HPDE6-E6E7 (cell line): ENCODE measurements at regions not wholly inside any gene's neighbourhood (a gene's known extent, or its start where the extent isn't known, plus 50 kb on each side); places are given as distances from the start of the nearest gene placed in this dataset.
A peak's percentile ranks its signal among the peaks of the same experiment; 100 is the strongest.

Experiments used
- DNase-seq: peaks from one replicate; pipeline ENCODE4 v3.0.0; 2011; ENCODE audit warnings: missing footprints; ENCODE audit errors: extremely low spot score

DNA sequence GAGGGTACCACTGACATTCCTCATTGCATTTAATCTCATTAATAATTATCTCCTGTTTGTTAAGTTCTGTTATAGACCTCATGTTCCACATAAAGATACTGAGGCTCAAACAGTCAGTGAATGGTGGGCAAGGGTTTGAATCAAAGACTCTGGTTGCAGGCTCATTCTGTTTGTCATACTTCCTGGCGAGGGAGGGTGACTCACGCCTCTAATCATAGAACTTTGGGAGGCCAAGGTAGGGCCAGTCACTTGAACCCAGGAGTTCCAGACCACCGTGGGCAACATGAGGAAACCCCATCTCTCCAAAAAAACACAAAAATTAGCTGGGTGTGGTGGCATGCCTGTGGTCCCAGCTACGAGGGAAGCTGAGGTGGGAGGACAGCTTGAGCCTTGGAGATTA, 220.7 kb upstream of the MIR17HG start:
- DNase-seq: no peak

DNA sequence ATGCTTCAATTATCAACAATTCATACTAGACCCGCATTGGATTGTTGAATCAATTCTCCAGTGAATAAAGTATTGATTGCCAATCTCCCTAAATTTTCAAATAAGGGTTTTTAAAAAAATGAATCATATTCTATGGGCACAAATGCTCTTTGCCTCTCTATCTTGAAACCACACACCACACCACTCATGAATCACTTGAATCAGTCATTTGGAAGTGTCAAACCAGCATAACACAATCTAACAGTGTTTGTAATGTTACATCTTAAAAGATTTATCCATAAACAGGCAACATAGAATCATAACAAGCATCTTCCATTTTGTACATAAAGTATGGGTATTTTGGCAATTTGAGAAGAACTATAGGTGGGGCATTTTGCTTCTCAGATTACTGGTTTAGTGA, 219.5 kb upstream of the MIR17HG start:
- no peak for DNase-seq

DNA sequence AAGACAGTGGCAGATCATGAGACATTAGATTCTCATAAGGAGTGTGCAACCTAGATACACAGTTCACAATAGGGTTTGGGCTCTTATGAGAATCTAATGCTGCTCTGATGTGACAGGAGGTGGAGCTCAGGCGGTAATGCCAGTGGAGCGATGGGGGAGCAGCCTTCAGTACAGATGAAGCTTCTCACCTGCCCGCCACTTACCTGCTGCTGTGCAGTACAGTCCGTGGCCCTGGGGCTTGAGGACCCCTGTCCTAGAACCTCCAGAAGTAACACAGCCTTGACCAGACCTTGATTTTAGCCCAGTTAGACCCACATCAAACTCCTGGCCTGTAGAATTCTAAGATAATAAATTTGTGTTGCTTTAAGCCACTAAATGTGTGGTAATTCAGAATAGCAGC, 215.1 kb upstream of the MIR17HG start:
- no peak for DNase-seq

DNA sequence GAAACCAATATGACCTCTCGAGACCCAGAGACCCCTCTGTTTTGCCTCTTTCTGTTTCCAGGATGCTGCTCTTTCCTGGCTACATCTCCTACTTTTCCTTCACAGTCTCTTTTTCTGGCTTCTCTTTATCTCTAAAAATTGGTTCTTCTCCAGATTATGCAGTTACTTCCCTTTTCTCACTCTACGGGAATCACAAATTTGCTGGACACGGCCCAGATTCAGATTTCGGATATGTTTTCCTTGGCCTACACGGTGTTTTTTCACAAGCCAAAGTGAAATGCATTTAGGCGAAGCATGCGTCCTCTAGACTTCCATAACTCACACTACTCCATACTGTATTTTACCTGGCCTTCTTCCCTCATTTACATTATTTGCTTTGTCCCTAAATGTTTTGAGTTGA, 214.7 kb upstream of the MIR17HG start:
- DNase-seq: no peak

DNA sequence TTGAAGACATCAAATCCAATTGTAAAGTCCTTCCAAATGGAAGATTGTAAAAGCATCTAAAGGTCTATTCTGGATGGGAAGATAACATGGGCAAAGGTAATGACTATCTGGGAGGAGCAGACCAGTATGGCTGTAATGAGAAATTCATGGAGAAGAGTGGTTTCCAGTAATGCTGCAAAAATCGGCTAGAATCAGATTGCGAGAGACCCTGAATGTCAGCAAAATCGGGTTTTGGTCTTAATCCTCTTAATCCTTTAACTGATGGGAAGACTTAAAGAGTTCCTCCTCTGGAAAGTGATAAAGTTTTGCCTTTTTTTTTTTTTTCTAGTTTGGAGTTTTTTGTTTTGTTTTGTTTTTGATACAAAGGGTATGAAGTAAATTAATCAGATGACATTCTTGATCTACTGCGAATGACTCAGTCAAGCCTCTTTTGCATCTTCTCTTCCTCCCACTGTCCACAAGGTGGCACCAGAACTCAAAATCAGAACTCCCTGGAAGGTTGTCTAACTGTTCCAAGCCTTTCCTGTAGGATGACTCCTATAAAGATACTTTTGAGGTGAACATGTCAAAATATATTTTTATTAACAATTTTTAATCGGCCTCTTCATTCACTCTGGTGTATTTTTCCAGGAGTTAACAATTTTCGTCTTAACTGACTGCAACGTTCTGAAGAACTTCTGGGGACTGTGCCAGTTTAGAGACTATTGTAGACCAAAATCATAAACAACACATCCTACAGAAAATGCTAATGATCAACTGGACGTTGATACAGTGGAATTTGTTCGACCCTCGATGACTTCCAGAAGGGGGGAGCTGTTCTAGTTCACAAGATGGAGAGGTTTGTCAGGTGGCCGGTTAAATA, 213.3 kb upstream of the MIR17HG start:
- DNase-seq: peak; percentile 38

DNA sequence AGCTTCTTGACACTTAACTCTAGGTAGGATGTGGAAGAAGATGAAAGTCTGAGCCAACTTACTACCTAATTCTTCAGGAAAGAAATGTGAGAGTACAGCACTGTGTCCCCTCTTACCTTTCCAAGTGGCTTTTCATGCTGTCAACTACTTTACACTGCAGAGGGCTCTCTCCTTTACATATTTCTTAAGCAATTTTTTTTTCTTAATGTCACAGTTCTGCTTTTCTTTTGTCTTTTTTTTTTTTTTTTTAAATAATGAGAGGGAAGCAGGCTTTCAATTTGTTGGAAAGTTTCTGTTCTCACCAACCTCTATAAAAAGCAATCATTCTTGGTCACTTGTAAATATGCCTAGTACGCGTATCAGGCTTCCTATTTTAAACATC, 212.7 kb upstream of the MIR17HG start:
- no peak for DNase-seq

DNA sequence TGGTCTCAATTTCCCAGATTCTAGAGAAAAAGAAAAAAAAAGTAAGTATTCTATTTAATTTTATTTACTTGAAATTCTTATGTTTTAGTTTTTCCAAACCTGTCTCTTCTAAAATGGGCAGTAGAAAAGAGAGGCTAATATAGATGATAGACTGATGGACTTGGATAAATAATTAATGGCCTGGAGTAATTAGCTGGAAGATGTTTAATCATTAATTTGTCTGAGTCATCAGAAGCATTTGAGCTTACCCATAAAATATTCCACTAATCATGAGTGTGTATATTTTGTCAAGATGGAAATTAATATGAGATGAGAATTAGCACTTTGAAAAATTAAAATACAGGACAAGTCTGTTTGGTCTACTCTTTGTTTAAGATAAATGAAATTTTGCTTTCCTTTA, 212.1 kb upstream of the MIR17HG start:
- DNase-seq: no peak

DNA sequence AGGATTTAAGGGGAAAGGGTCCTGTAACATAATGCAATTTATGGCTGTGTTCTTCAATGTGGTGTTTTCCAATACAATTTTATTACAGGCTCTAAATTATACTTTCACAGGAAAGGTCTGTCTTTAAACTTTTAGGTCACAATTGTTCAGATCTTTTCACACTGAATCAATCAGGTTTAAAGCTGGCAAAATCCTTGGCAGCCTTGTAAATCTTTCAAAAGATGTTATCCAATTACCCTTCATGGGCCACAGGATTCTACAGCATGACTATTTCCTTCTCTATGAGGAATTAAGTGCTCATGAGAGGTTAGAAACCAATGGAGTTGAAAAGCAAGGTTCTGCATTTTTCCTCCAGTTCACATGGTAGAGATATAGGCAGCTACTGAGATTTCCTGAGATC, 211.5 kb upstream of the MIR17HG start:
- no peak for DNase-seq

DNA sequence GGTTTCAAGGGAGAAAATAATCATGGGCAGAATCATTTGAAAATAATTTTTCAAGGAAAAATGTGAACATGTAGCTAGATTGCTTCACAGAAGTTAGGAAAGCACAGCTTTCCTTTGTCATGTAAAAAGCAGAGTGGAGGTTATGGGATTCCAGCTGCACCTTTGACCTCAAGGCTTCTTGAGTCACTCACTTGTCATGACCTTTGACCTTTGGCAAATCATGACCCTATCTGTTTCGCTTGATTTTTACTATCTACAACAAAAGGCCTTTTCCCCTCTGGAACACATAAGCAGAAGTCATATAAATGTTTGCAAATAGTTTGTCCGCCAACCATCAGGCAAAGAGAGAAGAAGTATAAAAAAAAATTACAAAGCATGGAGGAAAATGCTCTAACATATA, 210.7 kb upstream of the MIR17HG start:
- DNase-seq: no peak

DNA sequence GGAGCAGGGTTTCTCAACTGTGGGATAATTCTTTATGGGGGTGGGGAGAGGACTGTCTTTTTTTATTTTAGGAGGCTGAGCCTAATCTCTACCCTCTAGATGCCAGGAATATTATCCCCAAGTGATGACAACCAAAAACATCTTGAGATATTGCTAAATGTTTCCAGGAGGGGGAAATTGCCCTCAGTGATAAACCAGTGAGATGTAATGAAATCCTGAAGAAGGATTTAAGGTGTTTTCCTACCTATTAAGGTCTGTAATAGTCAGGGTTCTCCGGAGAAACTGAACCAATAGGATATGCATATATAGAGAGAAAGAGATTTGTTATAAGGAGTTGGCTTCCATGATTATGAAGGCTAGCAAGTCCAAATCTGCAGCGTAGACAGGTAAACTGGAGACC, 208.3 kb upstream of the MIR17HG start:
- no peak for DNase-seq

DNA sequence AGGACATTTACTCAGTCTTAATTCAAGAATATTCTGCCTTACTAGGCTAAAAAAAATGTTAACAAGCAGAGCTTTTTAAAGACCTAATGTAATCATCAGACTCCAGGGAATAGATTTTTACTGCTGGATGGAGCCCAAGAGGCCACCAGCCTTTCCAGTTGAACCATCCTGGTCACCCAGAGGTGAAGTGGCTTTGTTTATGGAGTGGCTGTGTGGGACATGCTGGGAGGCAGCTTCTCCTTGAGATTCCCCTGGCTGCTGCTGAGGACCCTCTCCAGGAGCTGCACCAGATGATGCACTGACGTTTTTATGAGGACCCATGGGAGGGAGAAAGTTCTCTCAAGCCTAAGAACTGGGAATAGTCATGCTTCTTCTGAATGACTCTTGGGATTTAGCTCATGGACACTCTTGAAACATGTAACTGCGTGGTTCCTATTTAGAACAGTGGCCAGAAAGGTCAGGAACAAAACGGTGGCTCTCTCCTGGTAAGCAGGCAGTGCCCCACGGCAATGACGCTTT, 205.9 kb upstream of the MIR17HG start:
- no peak for DNase-seq

DNA sequence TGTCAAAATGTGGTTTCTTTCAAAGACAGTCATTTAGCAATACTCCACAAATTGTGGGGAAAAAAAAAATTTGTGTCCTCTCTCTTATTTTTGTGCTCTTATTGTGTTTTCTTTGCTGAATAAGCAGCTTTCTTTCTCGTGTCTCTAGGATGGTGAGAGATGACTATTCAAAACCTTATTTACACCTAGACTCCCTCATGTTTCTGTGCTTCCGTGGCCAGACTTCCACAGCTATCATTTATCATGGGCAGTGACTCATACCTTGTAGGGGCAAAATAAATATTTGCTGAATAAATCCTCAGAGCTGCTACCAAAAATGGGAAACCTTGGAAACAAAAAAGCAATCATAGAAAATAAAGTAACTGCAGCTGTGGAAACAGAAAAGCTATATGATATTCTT, 204.9 kb upstream of the MIR17HG start:
- DNase-seq: peak; percentile 20

DNA sequence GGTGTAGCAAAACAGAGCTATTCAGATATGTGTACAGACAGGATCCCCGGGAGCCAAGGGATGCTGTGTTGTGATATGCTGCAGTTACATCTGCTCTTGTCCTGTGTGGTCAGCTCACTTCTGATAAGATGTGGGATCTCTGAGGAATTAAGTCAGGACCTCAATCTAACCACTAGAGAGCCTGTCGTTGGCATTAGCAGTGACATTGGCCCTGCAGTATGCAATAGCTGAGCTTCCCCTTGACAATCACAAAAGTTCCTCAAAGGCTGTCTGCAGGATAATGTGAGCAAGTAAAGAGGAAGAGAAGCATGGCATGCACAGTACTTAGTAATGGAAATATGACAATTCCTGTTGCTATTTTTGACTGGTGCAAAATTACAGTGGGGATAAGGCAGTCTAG, 203.4 kb upstream of the MIR17HG start:
- no peak for DNase-seq

DNA sequence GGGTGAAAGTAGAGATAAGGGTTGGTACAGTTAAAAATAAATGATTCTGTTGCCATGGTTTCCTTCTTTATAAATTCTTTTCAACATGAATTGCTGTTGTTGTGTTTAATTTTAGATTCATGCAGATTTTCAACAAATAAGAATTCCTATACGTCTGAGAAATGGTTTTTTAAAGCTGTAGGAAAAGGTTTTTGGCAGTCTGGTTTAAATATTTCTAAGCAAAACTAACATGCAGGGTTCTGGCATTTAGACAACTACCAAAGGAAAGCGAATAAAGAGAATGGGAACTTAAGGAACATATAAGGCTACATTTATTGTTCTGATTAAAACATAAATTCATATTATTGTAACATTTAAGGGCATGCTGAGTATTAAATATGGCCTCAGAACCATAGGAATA, 203.0 kb upstream of the MIR17HG start:
- DNase-seq: no peak

DNA sequence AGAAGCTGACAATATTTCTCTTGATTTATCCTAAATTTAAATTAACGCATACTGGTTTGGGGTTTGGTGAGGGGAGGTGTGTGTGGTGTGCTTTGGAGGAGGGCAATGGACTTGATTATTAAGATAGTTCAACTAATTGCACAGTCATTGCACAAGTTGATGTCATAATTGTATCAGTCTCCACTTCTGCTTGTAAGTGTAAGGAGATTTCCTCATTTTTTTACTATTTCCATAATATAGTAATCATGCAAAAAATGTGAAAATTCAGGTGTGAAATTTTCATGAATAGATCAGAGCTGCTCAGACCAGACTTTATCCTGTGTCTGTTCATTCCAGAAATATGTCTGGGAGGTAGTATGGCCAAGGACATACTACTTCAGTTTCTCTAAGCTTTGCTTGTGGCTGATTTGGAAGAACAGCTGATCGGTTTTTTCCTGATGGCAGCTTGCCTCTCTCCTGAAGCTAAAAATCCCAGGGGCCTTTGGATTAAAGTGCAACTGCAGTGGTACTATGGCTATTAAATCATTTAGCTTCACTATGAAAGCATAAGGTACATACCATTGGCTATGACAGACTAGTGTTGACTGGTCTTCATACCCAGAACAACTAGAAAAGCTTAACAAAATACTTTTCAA, 201.8 kb upstream of the MIR17HG start:
- no peak for DNase-seq

DNA sequence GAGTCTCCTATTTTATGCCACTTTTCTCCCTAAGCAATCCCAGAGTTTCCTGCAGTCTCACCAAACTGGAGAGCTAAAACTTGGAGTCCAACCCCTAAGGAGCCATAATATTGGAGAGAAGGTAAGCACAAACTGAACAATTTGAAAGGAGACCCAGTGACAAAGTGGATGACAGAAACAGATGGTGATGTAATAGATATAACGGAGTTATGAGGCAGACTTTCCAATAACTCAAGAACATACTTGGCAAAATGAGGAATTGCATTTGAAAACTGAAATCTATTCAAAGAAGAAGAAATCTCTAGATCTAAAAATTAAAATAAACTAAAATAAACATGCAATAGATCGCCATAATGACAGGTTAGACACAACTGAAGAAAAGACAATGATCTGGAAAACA, 200.9 kb upstream of the MIR17HG start:
- DNase-seq: no peak

DNA sequence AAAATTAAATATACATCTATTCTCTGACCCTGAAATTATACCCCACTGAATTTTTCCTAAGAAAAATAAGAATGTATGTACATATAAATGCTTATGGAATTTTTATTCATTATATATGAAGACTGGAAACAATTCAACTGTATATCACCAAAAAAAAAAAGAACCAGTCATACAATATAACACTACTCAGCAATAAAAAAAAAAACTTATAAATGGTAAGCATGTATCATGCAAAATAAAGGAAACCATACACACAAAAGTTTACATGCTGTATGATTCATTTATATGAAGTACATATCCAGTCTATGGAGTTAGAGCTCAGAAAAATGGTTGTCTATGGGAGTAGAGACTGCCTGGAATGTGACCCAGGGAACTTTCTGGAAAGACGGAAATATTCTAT, 199.4 kb upstream of the MIR17HG start:
- DNase-seq: no peak

DNA sequence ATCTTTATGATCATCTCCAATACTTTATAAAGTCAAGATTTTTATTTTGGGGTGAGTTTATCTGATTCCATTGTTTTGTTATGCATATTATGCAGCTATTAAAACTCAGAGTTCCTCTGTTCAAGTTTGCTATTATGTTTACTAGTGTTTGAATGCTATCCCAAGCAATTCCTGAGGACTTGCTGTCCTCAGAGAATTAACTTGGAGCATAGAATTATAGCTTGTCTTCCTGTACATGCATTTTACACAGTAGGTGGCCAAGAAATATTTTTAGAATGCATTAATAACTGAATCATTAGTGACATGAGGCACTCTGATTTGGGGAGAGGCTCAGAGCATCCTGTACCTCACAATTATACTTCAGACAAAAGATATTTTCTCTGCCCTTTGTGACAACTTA, 195.6 kb upstream of the MIR17HG start:
- no peak for DNase-seq

DNA sequence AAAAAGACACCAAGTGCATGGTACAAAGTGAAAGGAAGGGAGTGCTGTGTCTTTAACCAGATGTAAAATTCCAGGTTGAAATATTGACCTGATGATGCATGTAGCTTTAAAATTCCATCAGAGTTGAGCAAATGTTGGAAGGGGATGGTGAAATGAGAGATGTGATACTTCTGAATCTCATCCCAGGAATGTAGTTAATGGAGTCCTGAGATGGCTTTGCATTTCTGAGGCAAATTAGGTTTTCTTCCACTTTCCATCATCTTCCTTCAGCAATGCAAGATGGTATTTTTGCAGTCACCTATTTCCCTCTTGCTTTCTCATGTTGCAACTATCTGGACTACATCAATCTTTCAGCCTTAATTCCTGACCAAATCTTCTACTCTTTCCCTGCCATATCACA, 194.1 kb upstream of the MIR17HG start:
- DNase-seq: no peak

DNA sequence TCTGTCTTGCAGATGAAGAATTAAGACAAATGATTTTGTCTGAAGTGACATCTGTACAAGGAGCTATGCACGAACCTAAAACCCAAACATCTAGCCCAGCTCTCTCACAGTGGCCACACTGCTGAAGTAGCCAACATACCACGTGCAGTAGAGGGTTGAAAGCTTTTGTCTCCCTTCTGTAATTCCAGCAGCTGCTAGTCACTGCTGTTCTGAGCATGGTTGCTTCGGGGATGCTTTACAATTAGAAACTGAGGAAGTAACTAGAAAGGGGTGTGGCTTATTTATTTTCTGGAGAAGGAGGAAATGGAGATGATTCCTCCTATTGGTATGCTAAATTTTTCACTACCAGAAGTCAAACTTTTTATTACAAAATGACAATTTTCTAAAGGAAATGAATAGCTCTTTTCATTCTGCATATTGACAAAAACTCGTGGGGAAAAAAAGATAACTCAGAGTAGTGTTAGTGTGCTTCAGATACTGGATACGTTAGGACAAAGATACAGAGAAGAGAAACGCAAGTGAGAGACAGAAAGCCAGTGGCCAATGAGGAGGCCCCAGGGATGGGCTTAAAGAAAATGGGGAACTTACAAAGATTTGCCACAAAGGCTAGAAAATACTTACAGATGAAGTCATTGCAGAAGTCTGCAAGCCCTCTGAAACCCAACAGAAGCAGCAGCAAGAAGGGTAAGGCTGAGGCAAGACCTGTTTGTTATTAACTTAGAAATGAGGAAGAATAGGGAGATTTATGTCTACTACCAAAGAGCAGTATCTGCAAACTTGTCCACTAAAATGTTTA, 192.7 kb upstream of the MIR17HG start:
- no peak for DNase-seq

DNA sequence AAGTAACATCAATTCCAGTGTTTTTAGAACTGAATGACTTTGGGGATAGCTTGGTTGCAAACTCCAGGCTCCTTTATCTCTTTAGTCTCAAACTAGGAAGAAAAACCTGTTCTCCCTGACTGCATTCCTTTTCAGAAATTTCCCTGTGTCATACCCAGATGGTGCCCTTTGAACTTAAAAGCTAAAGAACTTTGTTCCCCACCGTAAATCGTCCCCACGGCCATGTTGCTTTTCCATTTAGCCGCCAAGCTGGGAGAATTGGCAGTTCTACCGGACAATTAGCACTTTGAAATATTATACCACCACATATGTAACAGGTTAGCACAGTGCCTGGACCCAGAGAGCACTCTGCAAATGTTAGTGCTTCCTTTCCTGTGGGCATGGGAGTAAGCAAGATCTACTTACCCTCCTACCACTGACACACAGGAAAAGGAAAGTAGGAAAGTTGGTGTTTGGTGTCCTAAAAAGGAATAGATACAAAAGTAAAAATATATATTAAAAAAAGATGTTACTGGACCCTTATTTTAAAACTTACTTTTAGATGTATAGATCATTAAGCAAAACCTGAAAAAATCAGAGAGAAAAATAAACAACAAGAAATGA, 191.9 kb upstream of the MIR17HG start:
- DNase-seq: no peak
